ENCODE measurements at regions not wholly inside any gene's neighbourhood (a gene's known extent, or its start where the extent isn't known, plus 50 kb on each side); places are given as distances from the start of the nearest gene placed in this dataset.

- peaks cover 4% of the 10 kb centered on the region for H3K27me3 Mint-ChIP-seq
- no peaks in the 10 kb centered on the region for H3K36me3 Mint-ChIP-seq (ENCODE audit: low read depth)
- H3K4me1 Mint-ChIP-seq (ENCODE audit: low read depth), result no peaks in the 10 kb centered on the region
- no peak overlapping the region for H3K4me3 Mint-ChIP-seq
- no peaks in the 10 kb centered on the region for H3K9me3 Mint-ChIP-seq
- H3K27ac Mint-ChIP-seq, result no peak overlapping the region
Measured at GRCh38 chr1:25084407-25084806, 147.9 kb downstream of the SYF2 start.

- no peak overlapping the region for H3K4me3 Mint-ChIP-seq
- no peak overlapping the region for H3K27ac Mint-ChIP-seq
- H3K27me3 Mint-ChIP-seq, result peaks cover 4% of the 10 kb centered on the region
- no peaks in the 10 kb centered on the region for H3K9me3 Mint-ChIP-seq
- no peaks in the 10 kb centered on the region for H3K36me3 Mint-ChIP-seq (ENCODE audit: low read depth)
- H3K4me1 Mint-ChIP-seq (ENCODE audit: low read depth), result no peaks in the 10 kb centered on the region
Measured at GRCh38 chr1:25083481-25084345, 148.6 kb downstream of the SYF2 start.

- Mint-ChIP-seq H3K4me3 (no peak overlapping the region), H3K9me3 (no peaks in the 10 kb centered on the region), H3K4me1 (ENCODE audit: low read depth) (no peaks in the 10 kb centered on the region), H3K27ac (no peak overlapping the region), H3K36me3 (ENCODE audit: low read depth) (no peaks in the 10 kb centered on the region), H3K27me3 (peaks cover 4% of the 10 kb centered on the region)
Measured at GRCh38 chr1:25082995-25083394, 149.3 kb downstream of the SYF2 start.

- no peak overlapping the region for H3K27ac Mint-ChIP-seq
- H3K27me3 Mint-ChIP-seq, result peaks cover 4% of the 10 kb centered on the region
Measured at GRCh38 chr1:25082216-25082899, 149.9 kb downstream of the SYF2 start.

GRCh38 chr1:25081496-25081895 is 150.8 kb downstream of the SYF2 start:
- Mint-ChIP-seq H3K27me3 (peaks cover 1% of the 10 kb centered on the region), H3K27ac (no peak overlapping the region), H3K4me1 (ENCODE audit: low read depth) (no peaks in the 10 kb centered on the region), H3K4me3 (no peak overlapping the region), H3K9me3 (peaks cover 2% of the 10 kb centered on the region), H3K36me3 (ENCODE audit: low read depth) (no peaks in the 10 kb centered on the region)

More at GRCh38 chr1:25082216-25082899, 149.9 kb downstream of the SYF2 start:
- H3K9me3 Mint-ChIP-seq, result no peaks in the 10 kb centered on the region
- H3K4me1 Mint-ChIP-seq (ENCODE audit: low read depth), result no peaks in the 10 kb centered on the region
- no peaks in the 10 kb centered on the region for H3K36me3 Mint-ChIP-seq (ENCODE audit: low read depth)
- no peak overlapping the region for H3K4me3 Mint-ChIP-seq

GRCh38 chr1:25080294-25081209 is 150.5 kb upstream of the RUNX3 start:
- Mint-ChIP-seq H3K27me3 (no peaks in the 10 kb centered on the region), H3K27ac (no peak overlapping the region), H3K4me3 (no peak overlapping the region), H3K4me1 (ENCODE audit: low read depth) (no peaks in the 10 kb centered on the region), H3K9me3 (peaks cover 4% of the 10 kb centered on the region), H3K36me3 (ENCODE audit: low read depth) (no peaks in the 10 kb centered on the region)

GRCh38 chr1:25079048-25079447 is 149.0 kb upstream of the RUNX3 start:
- no peak overlapping the region for H3K27ac Mint-ChIP-seq
- H3K36me3 Mint-ChIP-seq (ENCODE audit: low read depth), result no peaks in the 10 kb centered on the region
- H3K27me3 Mint-ChIP-seq, result no peaks in the 10 kb centered on the region
- no peak overlapping the region for H3K4me3 Mint-ChIP-seq
- peaks cover 4% of the 10 kb centered on the region for H3K9me3 Mint-ChIP-seq
- no peaks in the 10 kb centered on the region for H3K4me1 Mint-ChIP-seq (ENCODE audit: low read depth)

GRCh38 chr1:25074351-25075227 is 144.5 kb upstream of the RUNX3 start:
- Mint-ChIP-seq H3K36me3 (ENCODE audit: low read depth) (no peaks in the 10 kb centered on the region), H3K4me3 (no peak overlapping the region), H3K9me3 (peaks cover 4% of the 10 kb centered on the region), H3K4me1 (ENCODE audit: low read depth) (no peaks in the 10 kb centered on the region), H3K27me3 (no peaks in the 10 kb centered on the region), H3K27ac (no peak overlapping the region)

- Mint-ChIP-seq H3K9me3 (peaks cover 4% of the 10 kb centered on the region), H3K27ac (no peak overlapping the region), H3K4me1 (ENCODE audit: low read depth) (no peaks in the 10 kb centered on the region), H3K4me3 (no peak overlapping the region), H3K36me3 (ENCODE audit: low read depth) (no peaks in the 10 kb centered on the region), H3K27me3 (no peaks in the 10 kb centered on the region)
Measured at GRCh38 chr1:25073640-25074270, 143.7 kb upstream of the RUNX3 start.

- H3K4me1 Mint-ChIP-seq (ENCODE audit: low read depth), result no peaks in the 10 kb centered on the region
- H3K27me3 Mint-ChIP-seq, result no peaks in the 10 kb centered on the region
- H3K9me3 Mint-ChIP-seq, result peaks cover 4% of the 10 kb centered on the region
- no peak overlapping the region for H3K4me3 Mint-ChIP-seq
- H3K36me3 Mint-ChIP-seq (ENCODE audit: low read depth), result no peaks in the 10 kb centered on the region
- no peak overlapping the region for H3K27ac Mint-ChIP-seq
Measured at GRCh38 chr1:25072461-25072860, 142.4 kb upstream of the RUNX3 start.

- no peaks in the 10 kb centered on the region for H3K27me3 Mint-ChIP-seq
Measured at GRCh38 chr1:25068829-25069228, 138.8 kb upstream of the RUNX3 start.

GRCh38 chr1:25068316-25068715 is 138.2 kb upstream of the RUNX3 start:
- H3K27ac Mint-ChIP-seq, result no peak overlapping the region
- H3K4me3 Mint-ChIP-seq, result no peak overlapping the region
- no peaks in the 10 kb centered on the region for H3K36me3 Mint-ChIP-seq (ENCODE audit: low read depth)
- no peaks in the 10 kb centered on the region for H3K9me3 Mint-ChIP-seq
- H3K27me3 Mint-ChIP-seq, result no peaks in the 10 kb centered on the region
- H3K4me1 Mint-ChIP-seq (ENCODE audit: low read depth), result peaks cover 33% of the 10 kb centered on the region

More at GRCh38 chr1:25068829-25069228, 138.8 kb upstream of the RUNX3 start:
- Mint-ChIP-seq H3K36me3 (ENCODE audit: low read depth) (no peaks in the 10 kb centered on the region), H3K27ac (no peak overlapping the region), H3K4me1 (ENCODE audit: low read depth) (peaks cover 29% of the 10 kb centered on the region), H3K4me3 (no peak overlapping the region), H3K9me3 (no peaks in the 10 kb centered on the region)

- Mint-ChIP-seq H3K9me3 (no peaks in the 10 kb centered on the region), H3K27ac (no peak overlapping the region), H3K27me3 (no peaks in the 10 kb centered on the region), H3K4me1 (ENCODE audit: low read depth) (peaks cover 33% of the 10 kb centered on the region), H3K36me3 (ENCODE audit: low read depth) (no peaks in the 10 kb centered on the region), H3K4me3 (no peak overlapping the region)
Measured at GRCh38 chr1:25067518-25068251, 137.6 kb upstream of the RUNX3 start.

All from stimulated activated naive CD8-positive, alpha-beta T cell treated with anti-CD3 and anti-CD28 coated beads, Interleukin-15, Interleukin-2, amounts not matched to agents 100 ng/mL and 50 ng/mL, for 24 hours (primary cell).